NB4 (cell line): ENCODE measurements at regions not wholly inside any gene's neighbourhood (a gene's known extent, or its start where the extent isn't known, plus 50 kb on each side); places are given as distances from the start of the nearest gene placed in this dataset.

Source experiments
- DNase-seq: peaks from one replicate; pipeline ENCODE4 v3.0.0; 2010; ENCODE audit warnings: low read depth
- H3K4me3 ChIP-seq: one replicate; pipeline ENCODE4 v1.5.1; 2011; ENCODE audit warnings: mild to moderate bottlenecking, low read depth, low read length, moderate library complexity
- MYC ChIP-seq: IDR thresholded peaks from 2 replicates; pipeline ENCODE4 v1.6.1; 2011; ENCODE audit warnings: low read depth, low read length
- POLR2A ChIP-seq: IDR thresholded peaks from 2 replicates; pipeline ENCODE4 v1.6.1; 2011; ENCODE audit warnings: mild to moderate bottlenecking; ENCODE audit not compliant: insufficient read length; ENCODE audit errors: extremely low read depth
- TF ChIP-seq, protein P1 (sequence below): IDR thresholded peaks from 2 replicates; pipeline ENCODE4 v1.6.1; 2011; ENCODE audit warnings: low read depth, low read length
- TF ChIP-seq, protein P2 (sequence below): IDR thresholded peaks from one replicate; pipeline ENCODE4 v1.5.1; 2012; ENCODE audit warnings: low read depth, low read length

DNA sequence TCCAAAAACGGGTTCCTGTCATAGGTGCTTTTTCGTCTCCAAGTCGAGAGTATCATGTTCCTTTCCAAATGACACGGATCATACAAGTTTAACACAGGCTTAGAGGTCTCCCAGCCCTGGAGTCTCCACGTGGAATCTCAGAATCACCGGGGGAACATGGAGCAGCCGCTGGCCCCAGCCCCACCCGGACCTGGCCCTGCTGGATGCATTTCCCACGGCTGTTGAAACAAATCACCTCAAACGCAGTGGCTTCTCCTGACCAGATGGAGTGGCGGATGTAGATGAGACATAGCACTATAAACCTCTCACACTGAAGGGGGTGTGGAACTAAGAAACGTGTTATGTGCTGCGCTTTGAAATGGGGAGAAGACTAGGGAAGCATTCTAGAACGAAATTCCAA, 70.0 kb upstream of the FRMD1 start:
- TF ChIP-seq, protein P1, sequence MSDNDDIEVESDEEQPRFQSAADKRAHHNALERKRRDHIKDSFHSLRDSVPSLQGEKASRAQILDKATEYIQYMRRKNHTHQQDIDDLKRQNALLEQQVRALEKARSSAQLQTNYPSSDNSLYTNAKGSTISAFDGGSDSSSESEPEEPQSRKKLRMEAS: no peak
- TF ChIP-seq, protein P2, sequence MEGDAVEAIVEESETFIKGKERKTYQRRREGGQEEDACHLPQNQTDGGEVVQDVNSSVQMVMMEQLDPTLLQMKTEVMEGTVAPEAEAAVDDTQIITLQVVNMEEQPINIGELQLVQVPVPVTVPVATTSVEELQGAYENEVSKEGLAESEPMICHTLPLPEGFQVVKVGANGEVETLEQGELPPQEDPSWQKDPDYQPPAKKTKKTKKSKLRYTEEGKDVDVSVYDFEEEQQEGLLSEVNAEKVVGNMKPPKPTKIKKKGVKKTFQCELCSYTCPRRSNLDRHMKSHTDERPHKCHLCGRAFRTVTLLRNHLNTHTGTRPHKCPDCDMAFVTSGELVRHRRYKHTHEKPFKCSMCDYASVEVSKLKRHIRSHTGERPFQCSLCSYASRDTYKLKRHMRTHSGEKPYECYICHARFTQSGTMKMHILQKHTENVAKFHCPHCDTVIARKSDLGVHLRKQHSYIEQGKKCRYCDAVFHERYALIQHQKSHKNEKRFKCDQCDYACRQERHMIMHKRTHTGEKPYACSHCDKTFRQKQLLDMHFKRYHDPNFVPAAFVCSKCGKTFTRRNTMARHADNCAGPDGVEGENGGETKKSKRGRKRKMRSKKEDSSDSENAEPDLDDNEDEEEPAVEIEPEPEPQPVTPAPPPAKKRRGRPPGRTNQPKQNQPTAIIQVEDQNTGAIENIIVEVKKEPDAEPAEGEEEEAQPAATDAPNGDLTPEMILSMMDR: no peak
- TF ChIP-seq MYC: no peak
- no peak for TF ChIP-seq POLR2A
- no peak for DNase-seq
- no peak overlapping the region for H3K4me3 ChIP-seq

DNA sequence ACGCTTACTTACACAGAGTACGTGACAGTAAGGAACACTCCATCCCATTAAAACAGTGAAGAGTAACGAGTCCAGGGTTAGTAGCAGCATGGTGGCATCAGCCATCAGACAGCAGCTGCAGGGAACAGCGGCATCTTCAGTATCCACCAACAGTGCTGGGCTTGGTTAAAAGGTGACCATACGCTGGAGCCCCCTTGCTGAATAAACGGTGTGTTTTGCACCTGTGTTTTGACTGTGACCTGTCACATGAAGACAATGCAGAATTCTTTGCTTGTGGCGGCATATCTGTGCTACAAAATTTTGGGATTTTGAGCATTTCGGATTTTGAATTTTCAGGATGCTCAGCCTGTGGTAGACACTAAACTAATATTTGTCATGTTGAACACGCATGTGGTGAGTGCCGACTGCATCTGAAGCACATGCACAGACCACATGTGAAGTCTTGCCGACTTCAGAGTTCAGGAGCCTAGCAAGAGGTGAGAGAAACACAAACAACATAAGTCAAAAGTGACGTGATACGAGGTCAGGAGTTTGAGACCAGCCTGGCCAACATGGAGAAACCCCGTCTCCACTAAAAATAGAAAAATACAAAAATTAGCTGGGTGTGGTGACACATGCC, 69.3 kb upstream of the FRMD1 start:
- no peak for DNase-seq
- TF ChIP-seq MYC (no peak), POLR2A (no peak)
- TF ChIP-seq, protein P1: no peak
- TF ChIP-seq, protein P2: no peak
- no peak overlapping the region for H3K4me3 ChIP-seq

DNA sequence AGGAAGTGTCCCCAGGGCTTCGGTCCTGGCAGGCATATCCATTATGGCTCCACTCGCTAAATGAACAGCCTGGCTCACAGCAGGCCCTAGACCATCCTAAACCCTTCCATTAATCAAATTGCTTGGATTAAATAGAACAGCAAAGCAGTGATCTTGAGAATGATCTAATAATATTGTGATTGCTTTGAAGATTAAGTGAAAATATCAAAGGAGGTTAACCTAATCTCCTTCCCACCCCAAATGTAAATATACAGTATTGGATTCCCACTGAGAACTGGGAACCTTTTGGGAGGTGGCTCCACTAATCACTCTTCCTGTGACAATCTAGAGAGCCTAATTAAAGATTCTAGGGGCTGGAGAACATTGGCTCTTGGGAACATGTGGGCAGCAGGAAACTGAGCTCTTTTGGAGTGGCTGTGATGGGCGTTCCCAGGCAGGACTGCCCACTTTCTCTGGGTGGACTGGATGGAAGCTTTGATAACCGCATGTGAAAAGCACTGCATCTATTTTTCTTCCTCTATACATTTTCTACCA, 68.3 kb upstream of the FRMD1 start:
- TF ChIP-seq POLR2A: no peak
- TF ChIP-seq MYC: no peak
- TF ChIP-seq, protein P2: no peak
- TF ChIP-seq, protein P1: no peak
- no peak for DNase-seq
- H3K4me3 ChIP-seq: no peak overlapping the region

DNA sequence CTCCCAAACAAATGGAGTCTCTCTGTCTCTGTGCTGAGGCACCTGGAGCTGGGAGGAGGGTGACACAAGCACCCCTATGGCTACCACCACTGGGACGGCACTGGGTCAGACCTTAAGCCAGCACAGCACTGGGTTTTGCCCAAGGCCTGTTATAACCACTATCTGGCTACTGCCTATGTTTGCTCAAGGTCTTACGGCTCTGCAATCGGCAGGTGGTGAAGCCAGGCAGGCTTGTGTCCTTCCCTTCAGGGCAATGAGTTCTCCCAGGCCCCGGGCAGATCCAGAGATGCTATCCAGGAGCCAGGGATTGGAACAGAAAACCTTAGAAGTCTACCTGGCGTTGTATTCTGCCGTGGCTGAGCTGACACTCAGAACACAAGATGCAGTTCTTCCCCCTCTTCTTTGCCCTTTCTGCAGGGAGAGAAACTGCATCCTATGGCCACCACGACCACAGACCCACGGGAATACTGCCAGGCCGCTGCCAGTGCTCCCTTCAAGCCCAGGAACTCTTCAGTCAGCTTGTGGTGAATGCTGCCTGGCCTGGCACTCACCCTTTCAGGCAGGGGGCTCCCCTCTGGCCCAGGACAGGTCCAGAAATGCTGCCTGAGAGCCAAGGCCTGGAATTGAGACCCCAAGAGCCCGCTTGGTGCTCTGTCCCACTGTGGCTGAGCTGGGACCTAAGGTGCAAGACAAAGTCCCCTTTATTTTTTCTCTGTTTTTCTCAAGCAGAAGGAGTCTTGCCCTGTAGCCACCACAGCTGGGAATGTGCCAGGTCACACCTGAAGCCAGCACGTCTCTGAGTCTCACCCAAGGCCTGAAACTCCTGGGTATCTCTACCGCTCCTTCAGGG, 67.0 kb upstream of the FRMD1 start:
- TF ChIP-seq POLR2A (no peak), MYC (no peak)
- TF ChIP-seq, protein P1: no peak
- TF ChIP-seq, protein P2: no peak
- no peak for DNase-seq
- H3K4me3 ChIP-seq: no peak overlapping the region

- TF ChIP-seq, protein P2: no peak
- TF ChIP-seq, protein P1: no peak
- no peak for TF ChIP-seq POLR2A
- no peak for TF ChIP-seq MYC
- H3K4me3 ChIP-seq: no peak overlapping the region
- DNase-seq: no peak
These were observed 60.1 kb upstream of the FRMD1 start for GRCh38 chr6:168139121-168139520.
